HUES64 (cell line): ENCODE measurements at regions not wholly inside any gene's neighbourhood (a gene's known extent, or its start where the extent isn't known, plus 50 kb on each side); places are given as distances from the start of the nearest gene placed in this dataset.
"Not testable (repeated sequence)": the region's sequence is repeated elsewhere in the genome, so short reads cannot be mapped to it uniquely, and the experiment has no call there.

Experiments
- H3K27ac ChIP-seq: 2 replicates; pipeline ENCODE4 v1.7.0; 2013; ENCODE audit warnings: low read depth, low read length, inconsistent platforms
- H3K27me3 ChIP-seq: 2 replicates; pipeline ENCODE4 v1.6.1; 2013; ENCODE audit warnings: mild to moderate bottlenecking, low read length; ENCODE audit not compliant: insufficient read depth
- H3K36me3 ChIP-seq: 2 replicates; pipeline ENCODE4 v1.6.1; 2013; ENCODE audit warnings: mild to moderate bottlenecking, low read length; ENCODE audit not compliant: insufficient read depth
- H3K4me1 ChIP-seq: 2 replicates; pipeline ENCODE4 v1.6.1; 2013; ENCODE audit warnings: mild to moderate bottlenecking, low read length, moderate library complexity; ENCODE audit not compliant: insufficient read depth
- H3K4me3 ChIP-seq: 2 replicates; pipeline ENCODE4 v1.5.1; 2013; ENCODE audit warnings: mild to moderate bottlenecking, low read length, moderate library complexity
- H3K9ac ChIP-seq: 2 replicates; pipeline ENCODE4 v1.6.1; 2013; ENCODE audit warnings: mild to moderate bottlenecking, low read depth, low read length
- H3K9me3 ChIP-seq: 2 replicates; pipeline ENCODE4 v1.6.1; 2013; ENCODE audit warnings: low read depth, low read length; ENCODE audit not compliant: insufficient read depth
- WGBS: fragments of 150-250, 120-280 bp; methylation state at CpG from one replicate; pipeline ENCODE4 v1.1.7; 2013; ENCODE audit warnings: missing lambda C conversion rate; 5-methylcytosine and 5-hydroxymethylcytosine counted together

DNA sequence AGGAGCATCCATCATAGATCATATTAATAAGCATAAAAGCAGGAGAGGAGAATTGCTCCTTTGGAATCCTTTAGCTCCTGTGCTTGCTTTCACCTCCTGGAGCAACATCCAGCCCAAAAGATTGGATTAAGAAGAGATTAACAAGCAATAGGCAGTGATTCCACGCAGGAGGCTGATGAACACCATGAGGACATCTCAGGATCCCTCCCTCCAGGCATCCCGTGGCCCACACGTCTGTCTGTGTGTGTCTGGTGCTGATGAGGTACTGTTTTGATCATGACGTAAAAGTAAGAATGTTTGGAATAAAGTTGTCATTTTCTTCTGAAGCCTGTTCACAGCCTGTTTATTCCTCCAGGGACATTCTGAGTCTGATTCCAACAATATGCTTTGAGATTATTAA lies 185.5 kb upstream of the MYLIP start:
- Histone ChIP-seq H3K27ac (no peak overlapping the region), H3K4me3 (no peak overlapping the region), H3K9me3 (peaks cover 3% of the 10 kb centered on the region; the same call in 1 of the 2 replicates), H3K36me3 (no peaks in the 10 kb centered on the region), H3K4me1 (no peaks in the 10 kb centered on the region), H3K27me3 (no peaks in the 10 kb centered on the region), H3K9ac (no peak overlapping the region)
- 94% methylated on average over 3 of the region's 4 CpGs for WGBS

- no peak overlapping the region for H3K27ac ChIP-seq
- H3K4me3 ChIP-seq = no peak overlapping the region
- no peak overlapping the region for H3K9ac ChIP-seq
- 89% methylated on average over 2 of the region's 2 CpGs for WGBS
- no peaks in the 10 kb centered on the region for H3K4me1 ChIP-seq
- H3K9me3 ChIP-seq = peaks cover 15% of the 10 kb centered on the region
- H3K27me3 ChIP-seq = no peaks in the 10 kb centered on the region
- no peaks in the 10 kb centered on the region for H3K36me3 ChIP-seq
These were observed 187.7 kb upstream of the MYLIP start for GRCh38 chr6:15941168-15941567.

- peaks cover 15% of the 10 kb centered on the region for H3K9me3 ChIP-seq
- no peak overlapping the region for H3K4me3 ChIP-seq
- no peak overlapping the region for H3K9ac ChIP-seq
- no peaks in the 10 kb centered on the region for H3K4me1 ChIP-seq
- WGBS = 67% methylated on average over 3 of the region's 3 CpGs
- no peaks in the 10 kb centered on the region for H3K27me3 ChIP-seq
- H3K27ac ChIP-seq = no peak overlapping the region
- H3K36me3 ChIP-seq = no peaks in the 10 kb centered on the region
These were observed 190.8 kb upstream of the MYLIP start for GRCh38 chr6:15938107-15938506.

DNA sequence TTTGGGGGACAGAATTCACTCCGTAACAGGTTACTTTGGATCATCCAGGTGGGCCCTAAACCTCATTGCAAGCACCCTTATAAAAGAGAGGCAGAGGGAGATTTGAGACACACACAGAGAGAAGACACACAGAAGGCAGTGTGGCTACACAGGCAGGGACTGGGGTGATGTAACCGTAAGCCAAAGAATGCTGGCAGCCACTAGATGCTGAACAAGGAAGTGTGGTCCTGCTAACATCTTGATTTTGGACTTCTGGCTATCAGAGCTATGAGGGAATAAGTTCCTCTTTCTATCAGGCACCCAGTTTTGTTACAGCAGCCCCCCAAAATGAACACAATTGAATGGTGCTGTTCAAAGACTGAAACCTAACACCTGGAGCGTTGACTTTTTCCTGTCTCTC lies 191.3 kb upstream of the MYLIP start:
- Histone ChIP-seq H3K9me3 (peaks cover 15% of the 10 kb centered on the region), H3K36me3 (no peaks in the 10 kb centered on the region), H3K9ac (no peak overlapping the region), H3K27me3 (no peaks in the 10 kb centered on the region), H3K4me3 (no peak overlapping the region), H3K27ac (no peak overlapping the region), H3K4me1 (no peaks in the 10 kb centered on the region)
- whole genome bisulfite sequencing = 93% methylated on average over 3 of the region's 3 CpGs

- no peak overlapping the region for H3K4me3 ChIP-seq
- peaks cover 18% of the 10 kb centered on the region for H3K9me3 ChIP-seq
- no peaks in the 10 kb centered on the region for H3K27me3 ChIP-seq
- H3K4me1 ChIP-seq = no peaks in the 10 kb centered on the region
- no peaks in the 10 kb centered on the region for H3K36me3 ChIP-seq
- no peak overlapping the region for H3K9ac ChIP-seq
- 95% methylated on average over 1 of the region's 1 CpG for WGBS
- H3K27ac ChIP-seq = no peak overlapping the region
These were observed 192.4 kb upstream of the MYLIP start for GRCh38 chr6:15936503-15936902.

DNA sequence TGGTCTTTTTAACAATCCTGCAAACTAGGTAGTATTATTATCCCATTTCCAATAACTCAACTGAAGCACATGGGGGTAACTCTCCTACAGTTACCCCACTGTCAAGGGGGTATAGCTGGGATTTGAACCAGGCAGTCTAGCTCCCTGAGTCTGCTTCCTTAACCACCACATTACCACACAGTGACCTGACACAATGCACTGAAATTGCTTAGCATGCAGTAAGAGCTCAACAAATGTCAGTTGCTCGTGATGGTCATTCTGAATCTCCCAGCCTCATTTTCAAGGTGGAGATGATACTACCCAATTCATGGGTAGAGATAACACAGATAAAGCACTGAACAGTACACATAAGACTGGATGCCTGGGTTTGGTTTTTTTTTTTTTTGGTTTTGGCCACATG lies 193.2 kb upstream of the MYLIP start:
- no peak overlapping the region for H3K9ac ChIP-seq
- H3K4me3 ChIP-seq = no peak overlapping the region
- no peaks in the 10 kb centered on the region for H3K27me3 ChIP-seq
- H3K4me1 ChIP-seq = no peaks in the 10 kb centered on the region
- no peaks in the 10 kb centered on the region for H3K36me3 ChIP-seq
- no peak overlapping the region for H3K27ac ChIP-seq
- peaks cover 25% of the 10 kb centered on the region for H3K9me3 ChIP-seq
- 100% methylated on average over 1 of the region's 1 CpG for WGBS

- H3K4me1 ChIP-seq, H3K27me3 ChIP-seq: not testable (repeated sequence)
These were observed 197.2 kb upstream of the MYLIP start for GRCh38 chr6:15931697-15932096.

GRCh38 chr6:15930207-15930606 lies 198.7 kb upstream of the MYLIP start:
- Histone ChIP-seq H3K9ac (no peak overlapping the region), H3K36me3 (no peaks in the 10 kb centered on the region), H3K9me3 (peaks cover 27% of the 10 kb centered on the region), H3K4me3 (no peak overlapping the region), H3K4me1 (no peaks in the 10 kb centered on the region), H3K27me3 (no peaks in the 10 kb centered on the region), H3K27ac (no peak overlapping the region)
- WGBS = 100% methylated on average over 1 of the region's 3 CpGs

More at GRCh38 chr6:15931697-15932096, 197.2 kb upstream of the MYLIP start:
- not testable (repeated sequence) for H3K9ac ChIP-seq, H3K27ac ChIP-seq, H3K4me3 ChIP-seq, H3K36me3 ChIP-seq
- peaks cover 27% of the 10 kb centered on the region for H3K9me3 ChIP-seq
- WGBS = 96% methylated on average over 6 of the region's 6 CpGs

DNA sequence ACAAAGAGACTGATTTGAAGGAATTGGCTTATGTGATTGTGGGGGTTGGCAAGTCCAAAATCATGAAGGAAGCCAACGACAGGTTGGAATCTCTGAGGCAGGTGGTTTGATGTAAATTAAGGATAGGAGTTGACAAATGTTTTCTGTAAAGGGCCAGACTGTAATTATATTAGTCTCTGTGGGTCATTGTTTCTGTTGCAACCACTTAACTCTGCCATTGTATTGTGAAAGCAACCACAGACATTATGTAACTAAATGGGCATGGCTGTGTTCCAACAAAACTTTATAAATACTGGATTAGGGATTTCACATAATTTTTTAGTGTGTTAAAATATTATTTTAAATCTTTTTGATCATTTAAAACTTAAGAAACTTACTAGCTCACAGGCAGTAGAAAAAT lies 199.2 kb upstream of the MYLIP start:
- Histone ChIP-seq H3K9ac (no peak overlapping the region), H3K36me3 (no peaks in the 10 kb centered on the region), H3K9me3 (peaks cover 27% of the 10 kb centered on the region), H3K27ac (no peak overlapping the region), H3K27me3 (no peaks in the 10 kb centered on the region), H3K4me3 (no peak overlapping the region), H3K4me1 (no peaks in the 10 kb centered on the region)
- 92% methylated on average over 1 of the region's 1 CpG for WGBS

- Histone ChIP-seq H3K4me3 (no peak overlapping the region), H3K36me3 (no peaks in the 10 kb centered on the region), H3K27ac (no peak overlapping the region), H3K27me3 (no peaks in the 10 kb centered on the region), H3K9me3 (peaks cover 27% of the 10 kb centered on the region), H3K4me1 (no peaks in the 10 kb centered on the region), H3K9ac (no peak overlapping the region)
- 95% methylated on average over 1 of the region's 2 CpGs for WGBS
These were observed 201.2 kb upstream of the MYLIP start for GRCh38 chr6:15927531-15928225.

- Histone ChIP-seq H3K9me3 (peaks cover 22% of the 10 kb centered on the region), H3K9ac (no peak overlapping the region), H3K27me3 (no peaks in the 10 kb centered on the region), H3K4me1 (no peaks in the 10 kb centered on the region), H3K27ac (no peak overlapping the region), H3K36me3 (no peaks in the 10 kb centered on the region), H3K4me3 (no peak overlapping the region)
- 91% methylated on average over 3 of the region's 3 CpGs for WGBS
These were observed 202.6 kb upstream of the MYLIP start for GRCh38 chr6:15926256-15926655.

DNA sequence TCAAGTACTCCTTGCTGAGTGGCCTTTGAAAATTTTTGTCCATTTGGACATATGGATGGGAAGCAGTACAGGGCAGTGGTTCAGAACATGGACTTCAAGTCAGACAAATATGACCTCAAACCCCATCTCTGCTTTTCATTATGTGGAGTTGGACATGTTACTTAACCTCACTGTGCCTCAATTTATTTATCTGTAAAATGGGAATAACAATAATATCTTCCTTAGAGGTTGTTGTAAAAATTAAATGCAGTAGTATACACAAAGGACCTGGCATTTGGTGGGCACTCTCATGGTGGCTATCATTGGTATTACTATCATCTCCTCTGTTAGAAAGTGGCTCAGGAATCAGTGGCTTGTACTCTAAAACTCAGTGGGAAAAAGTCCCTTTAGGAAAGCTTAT lies 204.0 kb upstream of the MYLIP start:
- no peak overlapping the region for H3K27ac ChIP-seq
- peaks cover 9% of the 10 kb centered on the region for H3K9me3 ChIP-seq
- H3K9ac ChIP-seq = no peak overlapping the region
- H3K4me1 ChIP-seq = no peaks in the 10 kb centered on the region
- H3K4me3 ChIP-seq = no peak overlapping the region
- no peaks in the 10 kb centered on the region for H3K27me3 ChIP-seq
- H3K36me3 ChIP-seq = no peaks in the 10 kb centered on the region
